ENCODE measurements at regions not wholly inside any gene's neighbourhood (a gene's known extent, or its start where the extent isn't known, plus 50 kb on each side); places are given as distances from the start of the nearest gene placed in this dataset.

- FAIRE-seq (no peak), DNase-seq (ENCODE audit: low read depth, low spot score) (no peak)
- dilution Hi-C loops (cut with MboI; ENCODE audit: extremely low pct_ligation_motif_present, low sequenced_read_pairs): no loop called here
- Histone ChIP-seq H2AFZ (ENCODE audit: control insufficient read depth, low read length) (no peak overlapping the region), H3K27me3 (ENCODE audit: control insufficient read depth, extremely low read depth, insufficient read depth, low read length) (no peaks in the 10 kb centered on the region), H3K27ac (ENCODE audit: control insufficient read depth, insufficient read depth, low read length) (no peak overlapping the region), H3K79me2 (ENCODE audit: control insufficient read depth, insufficient read depth, low read length) (no peaks in the 10 kb centered on the region), H3K9me1 (ENCODE audit: control insufficient read depth, extremely low read depth, insufficient read depth, low read length) (no peaks in the 10 kb centered on the region), H3K36me3 (ENCODE audit: control insufficient read depth in 2 of 2, extremely low read depth in 1 of 2, insufficient read depth in 2 of 2, low read length in 2 of 2) (no peaks in the 10 kb centered on the region), H3K4me3 (ENCODE audit: control insufficient read depth in 2 of 3, extremely low read depth in 1 of 3, insufficient read depth in 2 of 3, low read depth in 1 of 3, low read length in 3 of 3) (no peak overlapping the region), H3K4me1 (ENCODE audit: control insufficient read depth, extremely low read depth, insufficient read depth, low read length) (no peaks in the 10 kb centered on the region), H3K9me3 (ENCODE audit: control insufficient read depth, low read depth, low read length) (peaks cover 15% of the 10 kb centered on the region), H3K9ac (ENCODE audit: control insufficient read depth, extremely low read depth, insufficient read depth, low read length) (no peak overlapping the region), H4K20me1 (ENCODE audit: control insufficient read depth, extremely low read depth, insufficient read depth, low read length) (no peaks in the 10 kb centered on the region), H3K4me2 (ENCODE audit: control insufficient read depth, extremely low read depth, insufficient read depth, low read depth, low read length) (no peak overlapping the region)
- TF ChIP-seq EZH2 (IDR thresholded peaks at IDR 0.05; ENCODE audit: low read length): no peak
- TF ChIP-seq CTCF (optimal IDR thresholded peaks at IDR 0.05 in 1 of 3, IDR thresholded peaks at IDR 0.05 in 1 of 3, conservative IDR thresholded peaks at IDR 0.05 in 1 of 3; ENCODE audit: extremely low read depth in 1 of 3, insufficient read depth in 2 of 3, low read length in 3 of 3): no peak
Observed at GRCh38 chr16:5643855-5644531, 546.4 kb upstream of the EEF2KMT start.

GRCh38 chr16:5642436-5642835, 544.8 kb upstream of the EEF2KMT start:
- no peak for TF ChIP-seq EZH2 (IDR thresholded peaks at IDR 0.05; ENCODE audit: low read length)
- no peak for TF ChIP-seq CTCF (optimal IDR thresholded peaks at IDR 0.05 in 1 of 3, IDR thresholded peaks at IDR 0.05 in 1 of 3, conservative IDR thresholded peaks at IDR 0.05 in 1 of 3; ENCODE audit: extremely low read depth in 1 of 3, insufficient read depth in 2 of 3, low read length in 3 of 3)
- dilution Hi-C loops (cut with MboI; ENCODE audit: extremely low pct_ligation_motif_present, low sequenced_read_pairs): no loop called here
- Histone ChIP-seq H3K36me3 (ENCODE audit: control insufficient read depth in 2 of 2, extremely low read depth in 1 of 2, insufficient read depth in 2 of 2, low read length in 2 of 2) (no peaks in the 10 kb centered on the region), H3K4me2 (ENCODE audit: control insufficient read depth, extremely low read depth, insufficient read depth, low read depth, low read length) (no peak overlapping the region), H3K4me1 (ENCODE audit: control insufficient read depth, extremely low read depth, insufficient read depth, low read length) (no peaks in the 10 kb centered on the region), H3K79me2 (ENCODE audit: control insufficient read depth, insufficient read depth, low read length) (no peaks in the 10 kb centered on the region), H3K27ac (ENCODE audit: control insufficient read depth, insufficient read depth, low read length) (no peak overlapping the region), H3K4me3 (ENCODE audit: control insufficient read depth in 2 of 3, extremely low read depth in 1 of 3, insufficient read depth in 2 of 3, low read depth in 1 of 3, low read length in 3 of 3) (no peak overlapping the region), H2AFZ (ENCODE audit: control insufficient read depth, low read length) (no peak overlapping the region), H4K20me1 (ENCODE audit: control insufficient read depth, extremely low read depth, insufficient read depth, low read length) (no peaks in the 10 kb centered on the region), H3K9me3 (ENCODE audit: control insufficient read depth, low read depth, low read length) (peaks cover 12% of the 10 kb centered on the region), H3K9me1 (ENCODE audit: control insufficient read depth, extremely low read depth, insufficient read depth, low read length) (no peaks in the 10 kb centered on the region), H3K9ac (ENCODE audit: control insufficient read depth, extremely low read depth, insufficient read depth, low read length) (no peak overlapping the region), H3K27me3 (ENCODE audit: control insufficient read depth, extremely low read depth, insufficient read depth, low read length) (no peaks in the 10 kb centered on the region)
- DNase-seq (ENCODE audit: low read depth, low spot score): no peak
- FAIRE-seq: no peak

Data from keratinocyte (primary cell).